ENCODE measurements at regions not wholly inside any gene's neighbourhood (a gene's known extent, or its start where the extent isn't known, plus 50 kb on each side); places are given as distances from the start of the nearest gene placed in this dataset.

- no peak overlapping the region for H3K18ac ChIP-seq (ENCODE audit: low read length)
- no peak overlapping the region for H2AK5ac ChIP-seq (ENCODE audit: low read length)
- H3K27me3 ChIP-seq (ENCODE audit: insufficient read depth, low read length): no peaks in the 10 kb centered on the region
- no peaks in the 10 kb centered on the region for H3K4me1 ChIP-seq (ENCODE audit: control insufficient read depth in 1 of 2, insufficient read depth in 2 of 2, low read length in 2 of 2)
- H3K36me3 ChIP-seq (ENCODE audit: control insufficient read depth in 1 of 2, insufficient read depth in 2 of 2, low read length in 2 of 2): no peaks in the 10 kb centered on the region
- H2BK120ac ChIP-seq (ENCODE audit: insufficient read depth, low read length, poor library complexity): no peak overlapping the region
- DNase-seq: peak in 1 of 2 donors; percentile 31
- no peaks in the 10 kb centered on the region for H3K79me2 ChIP-seq (ENCODE audit: control insufficient read depth, insufficient read depth, low read length, poor library complexity)
- no peak overlapping the region for H4K12ac ChIP-seq (ENCODE audit: low read depth, low read length)
- H3K27ac ChIP-seq (ENCODE audit: low read depth, low read length): no peak overlapping the region
- no peak overlapping the region for H3K9ac ChIP-seq (ENCODE audit: low read length)
- no peak overlapping the region for H3K14ac ChIP-seq (ENCODE audit: low read length)
- H4K8ac ChIP-seq (ENCODE audit: low read depth, low read length): no peak overlapping the region
- WGBS (ENCODE audit: extremely low coverage, insufficient coverage, insufficient read length): no CpG with 5 or more reads among the region's 3 CpGs
- no peak overlapping the region for H2BK12ac ChIP-seq (ENCODE audit: low read length)
- H3K23ac ChIP-seq (ENCODE audit: low read length): no peak overlapping the region
- H3K4ac ChIP-seq (ENCODE audit: low read depth, low read length): no peak overlapping the region
- no peak overlapping the region for H4K91ac ChIP-seq (ENCODE audit: low read depth, low read length)
- H3K79me1 ChIP-seq (ENCODE audit: low read length): no peaks in the 10 kb centered on the region
- H3K9me3 ChIP-seq (ENCODE audit: insufficient read depth, low read depth, low read length): no peaks in the 10 kb centered on the region
- no peak overlapping the region for H2BK5ac ChIP-seq (ENCODE audit: low read depth, low read length, poor library complexity)
- no peak overlapping the region for H3K4me3 ChIP-seq (ENCODE audit: low read depth, low read length)
- H3K4me2 ChIP-seq (ENCODE audit: low read length): no peak overlapping the region
- H2AFZ ChIP-seq (ENCODE audit: insufficient read depth, low read length, poor library complexity): no peak overlapping the region
Measured at GRCh38 chrX:80285131-80285773, 135.0 kb upstream of the TENT5D start.

- no peaks in the 10 kb centered on the region for H3K4me1 ChIP-seq (ENCODE audit: control insufficient read depth in 1 of 2, insufficient read depth in 2 of 2, low read length in 2 of 2)
Measured at GRCh38 chrX:80290834-80291233, 129.4 kb upstream of the TENT5D start.

GRCh38 chrX:80293354-80293753 is 126.9 kb upstream of the TENT5D start:
- H2BK5ac ChIP-seq (ENCODE audit: low read depth, low read length, poor library complexity): no peak overlapping the region
- no peak overlapping the region for H2BK120ac ChIP-seq (ENCODE audit: insufficient read depth, low read length, poor library complexity)
- no CpG with 5 or more reads among the region's 1 CpG for WGBS (ENCODE audit: extremely low coverage, insufficient coverage, insufficient read length)
- H3K9me3 ChIP-seq (ENCODE audit: insufficient read depth, low read depth, low read length): no peaks in the 10 kb centered on the region
- H2AK5ac ChIP-seq (ENCODE audit: low read length): no peak overlapping the region
- no peaks in the 10 kb centered on the region for H3K27me3 ChIP-seq (ENCODE audit: insufficient read depth, low read length)
- H3K36me3 ChIP-seq (ENCODE audit: control insufficient read depth in 1 of 2, insufficient read depth in 2 of 2, low read length in 2 of 2): no peaks in the 10 kb centered on the region
- H3K27ac ChIP-seq (ENCODE audit: low read depth, low read length): no peak overlapping the region
- H2AFZ ChIP-seq (ENCODE audit: insufficient read depth, low read length, poor library complexity): no peak overlapping the region
- H3K14ac ChIP-seq (ENCODE audit: low read length): no peak overlapping the region
- H3K23ac ChIP-seq (ENCODE audit: low read length): no peak overlapping the region
- H4K12ac ChIP-seq (ENCODE audit: low read depth, low read length): no peak overlapping the region
- H3K79me2 ChIP-seq (ENCODE audit: control insufficient read depth, insufficient read depth, low read length, poor library complexity): no peaks in the 10 kb centered on the region
- no peak overlapping the region for H3K18ac ChIP-seq (ENCODE audit: low read length)
- H3K79me1 ChIP-seq (ENCODE audit: low read length): no peaks in the 10 kb centered on the region
- H3K9ac ChIP-seq (ENCODE audit: low read length): no peak overlapping the region
- no peak overlapping the region for H4K8ac ChIP-seq (ENCODE audit: low read depth, low read length)
- H3K4me3 ChIP-seq (ENCODE audit: low read depth, low read length): no peak overlapping the region
- no peak overlapping the region for H4K91ac ChIP-seq (ENCODE audit: low read depth, low read length)
- DNase-seq: no peak
- H2BK12ac ChIP-seq (ENCODE audit: low read length): no peak overlapping the region
- H3K4me1 ChIP-seq (ENCODE audit: control insufficient read depth in 1 of 2, insufficient read depth in 2 of 2, low read length in 2 of 2): no peaks in the 10 kb centered on the region
- no peak overlapping the region for H3K4ac ChIP-seq (ENCODE audit: low read depth, low read length)
- H3K4me2 ChIP-seq (ENCODE audit: low read length): no peak overlapping the region

More at GRCh38 chrX:80290834-80291233, 129.4 kb upstream of the TENT5D start:
- Histone ChIP-seq H3K4ac (ENCODE audit: low read depth, low read length) (no peak overlapping the region), H3K23ac (ENCODE audit: low read length) (no peak overlapping the region), H3K4me3 (ENCODE audit: low read depth, low read length) (no peak overlapping the region), H3K9ac (ENCODE audit: low read length) (no peak overlapping the region), H3K27ac (ENCODE audit: low read depth, low read length) (no peak overlapping the region), H3K14ac (ENCODE audit: low read length) (no peak overlapping the region), H3K79me1 (ENCODE audit: low read length) (no peaks in the 10 kb centered on the region), H2AFZ (ENCODE audit: insufficient read depth, low read length, poor library complexity) (no peak overlapping the region), H4K12ac (ENCODE audit: low read depth, low read length) (no peak overlapping the region), H2BK120ac (ENCODE audit: insufficient read depth, low read length, poor library complexity) (no peak overlapping the region), H3K36me3 (ENCODE audit: control insufficient read depth in 1 of 2, insufficient read depth in 2 of 2, low read length in 2 of 2) (no peaks in the 10 kb centered on the region), H3K4me2 (ENCODE audit: low read length) (no peak overlapping the region), H3K27me3 (ENCODE audit: insufficient read depth, low read length) (no peaks in the 10 kb centered on the region), H2BK5ac (ENCODE audit: low read depth, low read length, poor library complexity) (no peak overlapping the region), H3K18ac (ENCODE audit: low read length) (no peak overlapping the region), H4K8ac (ENCODE audit: low read depth, low read length) (no peak overlapping the region), H3K79me2 (ENCODE audit: control insufficient read depth, insufficient read depth, low read length, poor library complexity) (no peaks in the 10 kb centered on the region), H3K9me3 (ENCODE audit: insufficient read depth, low read depth, low read length) (no peaks in the 10 kb centered on the region), H4K91ac (ENCODE audit: low read depth, low read length) (no peak overlapping the region), H2BK12ac (ENCODE audit: low read length) (no peak overlapping the region), H2AK5ac (ENCODE audit: low read length) (no peak overlapping the region)
- DNase-seq: no peak

- no peak for DNase-seq
- no peak overlapping the region for H3K27ac ChIP-seq (ENCODE audit: low read depth, low read length)
- no peak overlapping the region for H3K4me2 ChIP-seq (ENCODE audit: low read length)
- H4K91ac ChIP-seq (ENCODE audit: low read depth, low read length): no peak overlapping the region
- no peak overlapping the region for H2BK120ac ChIP-seq (ENCODE audit: insufficient read depth, low read length, poor library complexity)
- H3K27me3 ChIP-seq (ENCODE audit: insufficient read depth, low read length): no peaks in the 10 kb centered on the region
- WGBS (ENCODE audit: extremely low coverage, insufficient coverage, insufficient read length): no CpG with 5 or more reads among the region's 1 CpG
- H3K4ac ChIP-seq (ENCODE audit: low read depth, low read length): no peak overlapping the region
- H3K23ac ChIP-seq (ENCODE audit: low read length): no peak overlapping the region
- no peaks in the 10 kb centered on the region for H3K79me1 ChIP-seq (ENCODE audit: low read length)
- no peaks in the 10 kb centered on the region for H3K36me3 ChIP-seq (ENCODE audit: control insufficient read depth in 1 of 2, insufficient read depth in 2 of 2, low read length in 2 of 2)
- H3K9ac ChIP-seq (ENCODE audit: low read length): no peak overlapping the region
- no peak overlapping the region for H2AK5ac ChIP-seq (ENCODE audit: low read length)
- no peak overlapping the region for H3K18ac ChIP-seq (ENCODE audit: low read length)
- H3K4me1 ChIP-seq (ENCODE audit: control insufficient read depth in 1 of 2, insufficient read depth in 2 of 2, low read length in 2 of 2): no peaks in the 10 kb centered on the region
- H3K9me3 ChIP-seq (ENCODE audit: insufficient read depth, low read depth, low read length): no peaks in the 10 kb centered on the region
- no peak overlapping the region for H4K12ac ChIP-seq (ENCODE audit: low read depth, low read length)
- no peak overlapping the region for H2AFZ ChIP-seq (ENCODE audit: insufficient read depth, low read length, poor library complexity)
- H3K14ac ChIP-seq (ENCODE audit: low read length): no peak overlapping the region
- no peaks in the 10 kb centered on the region for H3K79me2 ChIP-seq (ENCODE audit: control insufficient read depth, insufficient read depth, low read length, poor library complexity)
- no peak overlapping the region for H3K4me3 ChIP-seq (ENCODE audit: low read depth, low read length)
- H4K8ac ChIP-seq (ENCODE audit: low read depth, low read length): no peak overlapping the region
- H2BK5ac ChIP-seq (ENCODE audit: low read depth, low read length, poor library complexity): no peak overlapping the region
- H2BK12ac ChIP-seq (ENCODE audit: low read length): no peak overlapping the region
Measured at GRCh38 chrX:80306007-80306406, 114.2 kb upstream of the TENT5D start.
